Kasumi-1 (cell line): ENCODE measurements at regions not wholly inside any gene's neighbourhood (a gene's known extent, or its start where the extent isn't known, plus 50 kb on each side); places are given as distances from the start of the nearest gene placed in this dataset.
A peak's percentile ranks its signal among the peaks of the same experiment; 100 is the strongest.
"Not testable (repeated sequence)": the region's sequence is repeated elsewhere in the genome, so short reads cannot be mapped to it uniquely, and the experiment has no call there.

ENCODE experiments used
- DNase-seq, 2 experiments: peaks; one replicate each; lab custom pipeline; 2025; lab: John Stamatoyannopoulos, UW

DNA sequence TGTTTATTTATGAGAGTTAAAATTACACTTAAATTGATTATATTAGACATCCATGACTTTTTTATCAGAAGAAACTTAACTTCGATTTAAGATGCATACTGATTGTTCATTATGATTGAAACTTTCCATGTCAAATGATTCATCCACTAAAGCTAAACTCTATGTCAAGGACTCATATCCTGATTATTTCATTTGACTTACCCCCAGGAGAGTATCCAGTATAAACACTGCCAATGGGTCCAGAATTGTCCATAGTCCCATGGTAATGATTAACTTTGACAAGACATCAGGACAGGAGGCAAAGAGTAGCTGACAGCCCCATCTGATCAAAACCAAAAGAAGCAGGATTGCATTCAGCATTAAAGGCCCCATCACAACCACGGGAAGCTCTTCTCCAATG is 709.9 kb downstream of the TFAP2A start:
- DNase-seq = no peak

DNA sequence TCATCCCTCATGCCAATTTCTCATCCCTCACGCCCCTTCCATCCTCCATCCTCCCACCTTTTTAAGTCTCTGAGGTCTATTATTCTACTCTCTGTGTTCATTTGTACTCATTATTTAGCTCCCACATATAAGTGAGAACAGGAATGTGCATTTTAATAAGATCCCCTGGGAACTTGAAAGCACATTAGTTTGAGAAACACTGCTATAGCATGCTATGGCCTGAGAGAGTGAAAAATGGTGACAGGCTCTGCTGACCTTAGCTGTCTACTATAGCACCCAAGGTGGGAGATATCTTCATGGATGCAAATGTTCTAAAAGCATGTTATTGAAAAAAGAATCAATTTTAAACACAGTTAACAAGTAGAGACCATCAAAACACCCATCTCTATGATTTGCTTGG is 712.0 kb downstream of the TFAP2A start:
- DNase-seq = no peak

DNA sequence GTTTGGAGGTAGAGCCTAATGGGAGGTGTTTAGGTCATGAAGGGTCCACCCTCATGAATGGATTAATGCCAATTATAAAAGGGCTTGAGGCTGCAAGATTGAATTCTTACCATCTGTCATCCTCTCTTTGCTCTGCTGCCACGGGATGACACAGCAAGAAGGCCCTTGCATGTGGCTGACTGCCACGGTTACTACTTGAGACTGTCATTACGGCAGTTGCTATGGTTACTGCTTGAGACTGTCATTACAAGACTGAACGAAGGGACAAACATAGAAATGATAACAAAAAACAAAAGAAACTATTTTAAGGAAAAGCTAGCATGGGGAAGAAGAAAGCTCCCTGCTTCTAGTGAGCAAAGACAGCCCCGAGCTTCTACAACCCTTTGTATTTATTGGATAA is 715.0 kb downstream of the TFAP2A start:
- no peak for DNase-seq

DNA sequence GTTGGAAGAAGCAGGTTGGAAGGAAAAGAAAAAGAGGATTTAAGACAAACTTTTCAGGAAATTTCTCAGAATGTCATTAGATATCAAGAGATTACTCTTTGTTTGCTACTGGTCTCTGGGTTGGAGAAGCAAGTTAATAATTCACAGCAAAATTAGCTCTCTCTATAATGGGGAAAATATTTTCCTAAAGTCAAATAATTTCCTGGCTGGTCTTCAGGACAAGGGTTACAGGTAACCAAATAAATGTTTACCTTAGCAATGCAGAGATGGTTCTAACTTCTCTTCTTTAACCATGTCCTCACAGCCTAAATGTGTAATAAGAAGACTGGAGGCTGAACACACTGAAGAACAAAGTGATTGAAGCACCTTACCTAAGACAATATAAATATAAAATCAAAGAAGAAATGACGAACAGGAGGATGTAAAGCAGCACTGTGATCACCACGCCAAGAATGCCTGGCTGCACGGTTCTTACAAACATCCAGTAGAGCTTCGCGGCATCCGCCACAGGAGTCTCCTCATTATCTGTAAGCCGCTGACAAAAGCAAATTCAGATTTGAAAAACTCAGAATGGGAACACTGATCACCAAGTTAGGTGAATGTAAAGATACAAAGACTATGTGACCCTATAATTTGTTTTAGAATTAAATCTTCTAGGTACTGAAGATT is 717.5 kb downstream of the TFAP2A start:
- no peak for DNase-seq

DNA sequence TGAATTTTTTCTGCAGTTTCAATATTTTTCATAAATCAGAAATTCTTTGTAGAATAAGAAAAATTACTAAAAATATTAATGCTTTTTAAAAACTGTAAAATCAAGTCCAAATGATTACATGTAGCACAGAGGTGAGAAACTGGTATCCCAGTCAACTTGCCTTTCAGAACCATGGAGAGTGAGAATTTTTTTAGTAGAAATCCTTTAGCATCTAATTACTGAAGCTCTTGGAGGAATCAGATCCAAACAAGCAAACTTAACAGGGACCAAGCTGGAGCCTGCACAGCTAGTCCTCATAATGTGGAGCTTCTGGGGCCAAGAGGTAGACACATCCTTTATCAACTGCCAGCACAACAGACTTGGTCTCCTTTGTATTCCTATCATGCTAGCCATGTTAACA is 724.5 kb downstream of the TFAP2A start:
- no peak for DNase-seq

DNA sequence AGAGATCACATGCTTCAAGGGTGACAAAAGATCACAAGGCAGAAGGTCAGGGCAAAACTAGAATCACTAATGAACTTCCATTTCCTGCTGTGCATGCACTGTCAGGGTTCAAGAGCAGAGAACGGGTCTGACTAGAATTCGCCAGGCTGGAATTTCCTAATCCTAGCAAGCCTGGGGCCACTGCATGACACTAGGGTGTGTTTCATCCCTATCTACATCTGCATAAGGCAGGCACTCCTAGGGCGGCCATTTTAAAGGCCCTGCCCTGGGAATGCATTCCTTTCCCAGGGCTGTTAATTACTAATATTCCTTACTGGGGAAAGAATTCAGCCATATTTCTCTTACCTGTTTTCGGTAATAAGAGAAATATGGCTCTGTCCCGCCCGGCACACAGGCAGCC is 734.1 kb downstream of the TFAP2A start:
- not testable (repeated sequence) for DNase-seq

DNA sequence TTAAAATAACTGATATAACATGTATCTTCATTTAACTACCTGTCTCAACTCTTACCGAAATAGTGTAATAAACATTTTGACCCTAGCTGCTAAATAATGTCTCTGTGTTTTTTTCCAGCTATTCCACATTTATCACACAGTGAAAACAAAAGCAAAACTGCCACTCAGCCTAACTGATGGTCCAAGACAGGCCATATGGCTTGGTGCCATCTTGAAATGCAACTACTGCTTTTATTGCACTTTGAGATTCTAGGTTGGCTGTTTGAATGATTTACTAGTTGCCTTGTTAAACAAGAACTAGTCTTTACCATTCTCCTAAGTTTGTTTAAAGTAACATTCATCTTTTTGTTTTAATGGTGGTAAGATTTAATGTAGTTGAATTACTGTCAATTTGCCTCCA is 739.8 kb downstream of the TFAP2A start:
- no peak for DNase-seq

DNA sequence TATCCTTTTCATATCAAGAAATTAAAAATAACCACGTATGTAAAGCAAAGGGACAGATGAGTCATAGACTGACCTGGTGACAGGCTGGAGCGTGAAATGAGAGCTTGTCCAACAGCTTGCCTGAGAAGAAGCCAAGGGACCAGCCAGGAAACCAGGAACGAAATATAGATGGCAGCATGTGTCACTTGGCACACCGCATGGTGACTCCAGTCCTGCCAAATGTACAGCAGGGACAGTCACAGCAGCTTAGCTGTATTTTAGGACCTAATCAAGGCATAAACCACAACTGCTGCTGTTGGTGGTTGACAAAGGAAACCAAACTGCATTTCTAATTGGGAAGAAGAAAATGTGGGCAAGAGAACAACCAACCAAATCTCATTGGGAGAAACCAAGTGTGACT is 755.0 kb downstream of the TFAP2A start:
- peak in 1 of 2 experiments; percentile 2 for DNase-seq

DNA sequence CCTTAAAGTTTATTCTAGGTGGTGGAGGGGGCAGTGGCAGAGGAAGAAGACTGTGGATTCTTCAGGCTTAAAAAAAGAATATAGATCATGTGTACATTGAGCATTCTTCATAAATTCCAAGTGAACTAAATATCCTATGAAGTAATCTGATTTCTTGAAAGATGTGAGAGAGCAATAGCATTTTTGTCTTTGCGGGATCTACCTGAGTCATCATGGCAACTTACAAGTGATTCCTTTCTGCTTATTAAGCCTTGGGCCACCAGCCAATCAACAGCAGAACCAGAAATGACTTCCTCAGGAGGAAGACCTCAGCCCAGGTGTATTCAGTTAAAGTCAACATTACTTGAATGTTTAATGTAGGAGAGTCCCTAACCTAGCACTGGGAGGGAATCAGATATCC is 756.9 kb downstream of the TFAP2A start:
- DNase-seq = no peak

DNA sequence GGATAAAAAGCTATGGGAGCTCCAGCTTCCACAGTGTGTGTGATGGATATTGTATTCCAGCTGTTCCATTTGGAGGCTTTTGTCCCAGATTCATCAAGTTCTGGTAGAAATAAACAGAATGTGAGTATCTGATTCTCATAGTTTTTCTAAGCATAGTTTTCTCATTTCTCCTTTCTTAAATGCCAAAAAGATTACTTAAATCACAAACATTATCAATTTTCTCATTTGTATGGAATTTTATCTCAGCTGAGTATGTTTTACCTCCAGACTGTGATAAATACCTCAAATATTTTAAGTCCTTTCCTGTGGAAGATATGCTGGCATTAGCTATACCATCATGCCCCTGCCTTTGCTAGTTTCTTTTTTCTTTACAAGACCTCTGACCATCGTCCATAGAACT is 767.3 kb downstream of the TFAP2A start:
- DNase-seq = no peak

DNA sequence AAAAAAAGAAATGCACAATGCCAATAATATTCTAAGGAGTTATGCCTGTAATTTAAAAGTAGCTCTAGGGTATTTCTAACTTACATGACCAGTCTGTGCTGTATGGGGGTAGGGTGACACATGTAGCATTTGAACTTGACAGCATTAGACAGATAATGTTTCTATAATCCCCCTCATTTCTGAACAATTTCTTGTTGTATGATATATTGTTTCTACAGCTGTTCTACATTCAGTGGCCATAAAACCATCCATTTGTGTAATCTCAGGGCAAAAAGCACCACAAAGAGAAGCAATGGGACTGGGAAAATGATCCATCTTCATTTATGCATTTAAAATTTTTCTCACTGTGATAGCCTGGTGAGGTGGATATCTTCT is 767.8 kb downstream of the TFAP2A start:
- no peak for DNase-seq

DNA sequence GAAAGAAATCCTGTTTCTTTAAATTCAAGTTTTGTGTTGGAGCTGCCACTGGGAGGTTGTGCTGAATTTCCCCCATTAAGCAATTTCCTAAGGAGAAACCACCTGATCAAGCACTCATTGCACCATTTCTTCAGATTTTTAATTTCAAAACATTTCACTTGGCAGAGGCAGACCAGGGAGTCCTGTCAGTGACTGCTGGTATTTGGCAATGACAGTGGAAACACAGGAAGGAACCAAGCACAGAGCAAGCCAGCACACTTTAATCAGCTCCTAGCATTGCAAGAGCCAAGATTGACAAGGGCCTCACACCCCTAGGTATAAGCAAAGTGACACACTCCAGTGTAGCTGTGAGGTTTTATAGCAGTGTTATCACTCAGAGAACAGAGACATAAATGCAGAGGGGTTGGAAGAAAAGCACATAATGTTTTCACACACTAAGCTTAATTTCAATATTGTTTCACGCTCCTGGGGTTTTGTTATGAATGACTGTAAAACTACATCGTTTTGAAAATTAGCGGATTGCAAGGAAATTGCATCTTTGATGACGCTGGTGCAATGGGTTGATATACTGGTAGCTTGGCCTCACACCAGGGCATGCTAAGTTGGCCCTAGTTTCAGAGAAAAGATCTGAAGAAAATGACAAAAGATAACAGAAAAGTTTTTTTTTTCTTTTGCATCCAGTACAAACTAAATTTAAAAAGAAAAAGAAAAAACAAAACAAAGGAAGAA is 768.4 kb downstream of the TFAP2A start:
- DNase-seq = peak; percentile 89 to 91

DNA sequence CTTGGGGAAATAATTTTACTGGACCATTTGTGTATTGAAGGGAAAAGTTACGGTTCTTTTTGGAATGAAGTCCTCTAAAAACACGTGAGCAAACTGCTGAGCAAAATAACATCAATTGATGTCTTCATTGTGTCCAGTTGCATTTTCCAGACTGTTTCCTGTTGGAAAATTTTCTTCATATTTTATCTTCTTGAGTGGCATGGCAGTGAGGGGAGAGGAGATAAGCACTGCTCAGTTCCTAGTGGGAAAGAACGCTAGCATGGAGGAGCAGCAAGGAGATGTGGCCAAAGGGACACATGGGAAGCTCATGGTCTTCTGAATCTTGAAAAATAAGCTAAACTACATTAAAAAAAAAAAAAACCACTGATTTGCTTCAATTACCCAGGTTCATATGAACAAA is 776.0 kb downstream of the TFAP2A start:
- no peak for DNase-seq

DNA sequence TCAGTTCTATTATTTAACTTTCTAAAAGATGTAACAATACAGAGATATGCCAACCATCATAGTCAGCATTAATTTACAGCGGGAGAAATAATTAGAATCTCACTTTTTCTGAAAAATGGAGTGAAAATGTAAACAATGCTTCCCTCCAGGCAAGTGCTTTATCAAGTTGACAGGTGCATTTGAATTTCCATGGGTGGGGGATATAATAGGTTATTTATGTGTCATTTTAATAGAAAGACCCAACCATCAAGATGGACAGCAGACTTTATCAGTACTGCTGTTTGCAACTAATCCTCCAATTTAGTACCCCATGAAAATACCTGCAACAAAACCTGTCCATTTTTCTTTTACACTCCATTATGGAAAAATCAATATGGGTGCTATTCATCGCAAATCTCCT is 780.1 kb downstream of the TFAP2A start:
- DNase-seq = no peak

DNA sequence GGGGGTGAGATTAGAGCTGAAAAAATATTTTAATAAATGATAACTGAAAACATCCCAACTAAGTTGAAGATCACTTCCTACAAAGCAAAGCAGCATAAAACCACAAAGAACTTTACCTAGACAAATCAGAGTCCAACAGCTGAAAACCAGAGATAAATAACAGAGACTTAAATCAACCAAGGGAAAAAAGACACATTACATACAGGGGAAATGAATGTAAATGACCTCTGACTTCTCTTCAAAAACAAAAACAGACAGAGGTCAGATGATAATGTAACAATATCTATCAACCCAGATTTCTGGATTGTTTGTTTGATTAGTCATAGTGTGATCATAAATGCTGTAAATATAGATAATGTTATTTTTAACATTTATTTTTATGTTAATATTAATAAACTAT is 782.8 kb downstream of the TFAP2A start:
- no peak for DNase-seq

DNA sequence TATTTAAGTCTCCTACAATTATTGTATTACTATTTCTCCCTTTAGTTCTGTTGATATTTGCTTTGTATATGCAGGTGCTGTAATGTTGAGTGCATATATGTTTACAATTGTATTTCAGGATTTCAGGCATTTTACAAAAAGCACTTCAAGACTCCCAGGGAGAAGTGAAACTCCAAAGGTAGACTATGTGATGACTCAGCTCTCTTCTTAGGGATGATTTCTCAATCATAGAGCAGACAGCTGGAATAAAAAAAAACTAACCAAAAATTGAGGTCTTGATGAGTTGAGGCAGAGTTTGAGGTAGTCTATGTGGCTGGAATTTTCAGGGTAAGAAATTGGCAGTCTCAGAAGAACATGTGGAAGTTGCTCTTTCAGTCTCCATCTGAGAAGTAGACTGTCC is 786.1 kb downstream of the TFAP2A start:
- no peak for DNase-seq

DNA sequence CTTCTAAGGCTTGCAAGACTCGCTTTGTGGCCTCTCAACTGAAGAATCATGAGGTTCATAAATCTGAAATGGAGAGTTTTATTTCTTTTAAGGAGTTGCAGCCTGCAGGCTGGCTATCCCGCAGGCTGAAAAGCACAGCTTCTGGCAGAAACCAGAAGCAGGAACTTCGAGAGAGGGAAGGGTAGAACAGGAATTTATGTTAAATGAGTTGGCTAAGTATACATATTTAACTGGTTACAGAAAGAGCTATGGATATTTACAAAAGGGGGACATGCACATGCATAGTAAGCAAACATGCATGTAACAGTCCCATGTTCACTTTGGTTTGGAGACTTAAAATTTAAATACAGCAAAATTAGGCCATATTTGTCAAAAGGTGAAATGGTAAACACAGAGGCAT is 787.0 kb downstream of the TFAP2A start:
- DNase-seq = no peak

DNA sequence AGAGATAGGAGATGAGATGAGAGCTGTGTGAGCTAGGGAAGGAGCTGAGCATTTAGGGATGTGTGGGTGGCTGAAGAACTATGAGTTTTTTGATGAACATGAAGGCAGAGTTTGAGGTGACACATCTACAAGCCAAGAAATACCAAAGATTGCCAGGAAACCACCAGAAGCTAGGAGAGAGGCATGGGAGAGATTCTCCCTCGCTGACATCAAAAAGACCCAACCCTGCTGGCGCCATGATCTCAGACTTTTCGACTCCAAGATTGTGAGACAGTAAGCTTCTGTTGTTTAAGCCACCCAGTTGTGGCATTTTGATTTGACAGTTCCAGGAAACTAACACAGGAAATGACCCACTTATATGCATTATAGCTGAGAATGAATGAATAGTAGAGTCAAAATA is 790.9 kb downstream of the TFAP2A start:
- no peak for DNase-seq

DNA sequence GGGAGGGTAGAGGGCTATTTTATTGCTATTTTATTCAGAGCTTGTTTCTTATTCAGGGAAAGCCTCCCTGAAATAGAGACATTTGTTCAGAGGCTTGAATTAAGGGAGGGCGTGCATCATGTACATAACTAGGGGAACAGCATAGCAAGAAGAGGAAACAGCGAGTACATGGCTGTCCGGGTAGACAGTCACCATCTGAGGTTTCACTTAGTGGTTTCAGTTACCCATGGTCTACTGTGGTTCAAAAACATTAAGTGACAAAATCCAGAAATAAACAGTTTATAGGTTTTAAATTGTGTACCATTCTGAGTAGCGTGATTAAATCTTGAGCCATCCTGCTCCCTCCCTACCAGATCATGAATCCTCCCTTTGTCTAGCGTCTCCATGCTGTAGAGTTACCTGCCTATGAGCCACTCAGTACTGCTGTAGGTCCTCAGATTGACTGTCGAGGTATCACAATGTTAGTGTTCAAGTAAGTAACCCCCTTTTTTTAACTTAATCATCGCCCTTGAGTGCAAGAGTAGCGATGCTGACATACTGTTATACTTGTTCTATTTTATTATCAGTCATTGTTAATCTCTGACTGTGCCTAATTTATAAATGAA is 791.5 kb downstream of the TFAP2A start:
- no peak for DNase-seq

DNA sequence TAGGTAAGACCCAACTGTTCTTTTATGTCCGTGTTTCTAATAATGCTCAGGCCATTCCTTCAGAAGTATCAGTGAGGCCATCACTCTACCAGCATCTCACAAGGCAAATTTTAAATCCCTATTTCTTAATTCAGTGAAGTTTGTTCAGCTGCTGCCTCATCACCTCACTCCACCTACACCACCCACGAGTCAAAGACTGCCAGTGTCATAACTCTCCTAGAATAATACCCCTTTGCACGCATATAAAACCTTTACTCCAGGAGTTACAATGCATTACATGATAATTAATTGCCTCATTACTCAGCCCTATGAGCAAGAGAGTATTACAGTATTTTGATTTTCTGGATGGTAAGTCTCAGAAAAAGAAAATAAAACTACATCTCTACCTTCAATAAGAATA is 793.6 kb downstream of the TFAP2A start:
- no peak for DNase-seq

DNA sequence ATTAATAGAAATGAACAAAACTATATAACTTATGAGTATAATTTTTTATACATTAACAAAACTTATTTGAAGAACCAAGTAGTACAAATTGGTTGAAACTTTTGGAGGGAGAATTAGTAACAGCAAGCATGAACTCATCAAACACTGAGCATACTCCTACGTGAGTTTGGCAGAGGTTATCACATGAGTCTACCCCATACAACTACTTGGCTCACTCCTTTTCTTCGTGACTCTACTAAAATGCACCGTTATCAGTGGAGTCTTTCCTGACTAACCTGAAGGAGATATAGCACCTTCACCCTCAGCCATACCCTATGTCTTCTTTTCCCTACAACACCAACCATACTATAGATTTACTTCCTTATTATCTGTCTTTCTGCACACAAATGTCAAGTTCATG is 794.2 kb downstream of the TFAP2A start:
- no peak for DNase-seq

DNA sequence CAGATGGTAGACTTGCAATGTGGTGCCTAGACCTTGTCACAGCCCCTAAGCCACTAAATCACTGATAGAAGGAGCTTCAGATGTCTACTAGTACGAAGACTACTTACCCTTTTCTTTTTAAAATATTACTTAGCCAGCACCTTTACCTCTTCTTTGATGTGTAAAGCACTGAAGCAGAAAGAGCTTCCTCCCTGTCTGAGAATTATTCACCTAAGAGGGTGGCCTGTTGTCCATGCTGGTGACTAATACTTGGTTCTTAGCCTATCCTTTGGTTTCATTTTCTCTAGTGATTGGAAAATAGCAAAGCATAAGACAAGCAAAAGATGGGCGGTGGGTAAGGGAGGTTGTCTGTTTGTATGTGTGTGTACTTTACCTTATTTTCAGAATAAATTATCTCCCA is 794.6 kb downstream of the TFAP2A start:
- DNase-seq = no peak

DNA sequence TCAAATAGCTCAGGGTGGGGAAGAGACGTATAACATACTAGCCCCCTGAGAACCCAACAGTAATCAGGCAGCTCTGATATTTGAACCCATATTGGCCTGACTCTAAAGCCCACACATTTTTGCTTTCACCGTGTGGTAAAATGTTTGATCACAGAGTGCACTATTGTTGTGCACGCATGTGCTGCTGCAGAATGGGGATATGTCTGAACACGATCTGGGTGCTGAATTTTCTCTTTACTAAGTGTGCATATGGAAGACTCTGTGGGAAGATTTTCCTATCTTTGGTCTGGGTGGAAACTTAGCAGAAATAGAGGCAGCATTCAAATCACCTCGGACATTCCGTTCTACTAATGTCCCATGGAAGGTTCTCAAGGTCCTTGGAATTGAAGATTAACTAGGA is 800.1 kb downstream of the TFAP2A start:
- DNase-seq = no peak

DNA sequence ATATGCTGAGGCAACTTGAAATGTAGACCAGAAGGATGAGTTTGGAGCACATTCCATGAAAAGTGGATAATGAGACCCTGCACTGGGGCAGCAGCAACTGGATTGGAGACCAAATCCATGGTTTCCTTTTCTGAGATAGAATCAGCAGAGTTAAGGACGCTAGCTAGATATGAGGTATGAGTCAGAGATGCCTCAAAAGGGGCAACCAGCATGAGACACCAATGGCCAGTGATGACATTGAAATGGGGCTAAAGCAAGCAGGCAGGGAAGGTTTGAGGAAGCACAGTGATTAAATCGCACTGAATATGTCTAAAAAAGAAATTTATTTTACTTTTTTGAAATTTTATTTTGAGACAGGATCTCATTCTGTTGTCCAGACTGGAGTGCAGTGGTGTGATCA is 802.4 kb downstream of the TFAP2A start:
- no peak for DNase-seq
